OCI-LY3 (cell line): ENCODE measurements at regions not wholly inside any gene's neighbourhood (a gene's known extent, or its start where the extent isn't known, plus 50 kb on each side); places are given as distances from the start of the nearest gene placed in this dataset.

Source experiments
- CTCF ChIP-seq: fragments of 200-600, 300-600 bp; sonication (generic); IDR thresholded peaks from 2 replicates; pipeline ENCODE4 v1.5.1; 2014; ENCODE audit warnings: antibody characterized with exemption, low read length, low read depth
- EZH2phosphoT487 ChIP-seq: fragments of 200-600 bp; shearing (Covaris generic); IDR thresholded peaks from 2 replicates; pipeline ENCODE4 v1.6.1; 2018; ENCODE audit warnings: antibody characterized with exemption, mixed run types, low read depth

GRCh38 chr3:174662653-174663052, 196.5 kb upstream of the NAALADL2 start:
- TF ChIP-seq CTCF (no peak), EZH2phosphoT487 (no peak)
